ENCODE measurements at regions not wholly inside any gene's neighbourhood (a gene's known extent, or its start where the extent isn't known, plus 50 kb on each side); places are given as distances from the start of the nearest gene placed in this dataset.

DNA sequence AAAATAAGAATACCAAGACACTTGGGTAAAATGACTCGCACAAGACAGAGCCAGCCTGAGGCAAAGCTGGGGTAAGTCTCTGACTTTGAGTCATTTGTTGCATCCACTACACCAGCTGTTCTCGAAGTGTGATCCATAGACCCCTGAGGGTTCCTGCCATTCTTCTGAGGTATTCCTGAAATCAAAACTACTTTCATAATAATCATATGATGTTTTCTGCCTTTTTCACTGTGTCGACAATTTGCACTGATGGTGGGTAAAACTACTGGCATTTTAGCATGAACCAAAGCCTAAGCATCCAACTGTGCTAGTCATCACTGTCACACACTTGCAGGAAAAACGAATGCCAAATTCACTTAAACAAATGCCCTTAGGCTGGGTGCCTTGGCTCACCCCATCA lies 135.5 kb upstream of the FUT8 start:
- TF ChIP-seq POLR2AphosphoS5 (IDR thresholded peaks at IDR 0.05; ENCODE audit: low read depth, low read length) (no peak), POLR2A (IDR thresholded peaks at IDR 0.05; ENCODE audit: low read depth, low read length) (no peak)
